Endothelial cell (in vitro differentiated cells): ENCODE measurements at regions not wholly inside any gene's neighbourhood (a gene's known extent, or its start where the extent isn't known, plus 50 kb on each side); places are given as distances from the start of the nearest gene placed in this dataset.

ENCODE experiments used
- DNase-seq: peaks from one replicate; pipeline ENCODE4 v3.0.0; 2021; ENCODE audit warnings: low spot score
- H3K27ac Mint-ChIP-seq: one replicate; pipeline ENCODE4 v1.8.0; 2021; ENCODE audit warnings: mixed read lengths, inconsistent platforms; ENCODE audit not compliant: unreplicated experiment
- H3K27me3 Mint-ChIP-seq: one replicate; pipeline ENCODE4 v1.8.0; 2021; ENCODE audit warnings: mild to moderate bottlenecking, moderate library complexity, mixed read lengths, inconsistent platforms; ENCODE audit not compliant: unreplicated experiment
- H3K36me3 Mint-ChIP-seq: one replicate; pipeline ENCODE4 v1.8.0; 2021; ENCODE audit warnings: mild to moderate bottlenecking, low read depth, mixed read lengths, inconsistent platforms; ENCODE audit not compliant: unreplicated experiment
- H3K4me1 Mint-ChIP-seq: one replicate; pipeline ENCODE4 v1.8.0; 2021; ENCODE audit warnings: mild to moderate bottlenecking, mixed read lengths, inconsistent platforms; ENCODE audit not compliant: unreplicated experiment
- H3K4me3 Mint-ChIP-seq: one replicate; pipeline ENCODE4 v1.8.0; 2021; ENCODE audit warnings: mild to moderate bottlenecking, mixed read lengths, inconsistent platforms; ENCODE audit not compliant: unreplicated experiment
- H3K9me3 Mint-ChIP-seq: one replicate; pipeline ENCODE4 v1.8.0; 2021; ENCODE audit warnings: mixed read lengths, inconsistent platforms; ENCODE audit not compliant: unreplicated experiment
- TF ChIP-seq, protein P1 (sequence below): fragments of 200-600 bp; sonication (generic); IDR thresholded peaks from one replicate; pipeline ENCODE4 v1.5.0; 2021; ENCODE audit warnings: antibody characterized with exemption; ENCODE audit not compliant: unreplicated experiment

DNA sequence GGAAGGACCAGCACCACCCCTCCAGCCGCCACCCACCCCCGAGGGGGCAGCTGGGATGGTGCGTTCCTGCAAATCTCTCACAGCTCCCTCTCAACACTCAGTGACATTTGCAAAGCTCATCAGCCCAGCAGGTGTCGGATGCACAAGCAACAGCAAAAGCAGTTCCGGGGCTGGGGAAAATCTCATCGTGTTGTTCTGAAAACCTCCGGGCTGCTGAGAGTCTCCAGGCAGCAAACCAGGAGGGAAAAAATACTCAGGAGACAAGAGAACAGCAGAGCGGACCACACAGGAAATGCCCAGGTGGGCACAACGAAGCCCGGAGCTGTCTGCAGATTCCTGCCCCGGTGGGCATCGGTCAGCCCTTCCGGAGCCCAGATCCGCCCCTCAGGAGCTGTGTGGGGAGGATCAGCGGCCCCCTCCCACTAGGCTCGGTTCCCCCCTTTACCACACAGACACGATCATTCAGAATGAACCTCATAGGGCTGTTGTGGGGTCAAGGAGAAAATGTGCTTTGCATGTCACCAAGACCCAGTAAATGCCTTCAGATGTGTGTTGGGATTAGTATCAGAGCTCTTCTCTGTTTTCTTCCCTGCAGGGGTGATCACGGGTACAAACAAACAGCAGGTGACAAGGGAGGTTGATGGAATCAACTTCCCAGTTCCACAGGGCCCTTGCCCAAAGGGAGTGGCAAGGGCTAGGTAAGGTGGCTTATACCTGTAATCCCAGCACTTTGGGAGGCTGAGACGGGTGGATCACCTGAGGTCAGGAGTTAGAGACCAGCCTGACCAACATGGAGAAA, 127.0 kb upstream of the TIAM1 start:
- TF ChIP-seq, protein P1, sequence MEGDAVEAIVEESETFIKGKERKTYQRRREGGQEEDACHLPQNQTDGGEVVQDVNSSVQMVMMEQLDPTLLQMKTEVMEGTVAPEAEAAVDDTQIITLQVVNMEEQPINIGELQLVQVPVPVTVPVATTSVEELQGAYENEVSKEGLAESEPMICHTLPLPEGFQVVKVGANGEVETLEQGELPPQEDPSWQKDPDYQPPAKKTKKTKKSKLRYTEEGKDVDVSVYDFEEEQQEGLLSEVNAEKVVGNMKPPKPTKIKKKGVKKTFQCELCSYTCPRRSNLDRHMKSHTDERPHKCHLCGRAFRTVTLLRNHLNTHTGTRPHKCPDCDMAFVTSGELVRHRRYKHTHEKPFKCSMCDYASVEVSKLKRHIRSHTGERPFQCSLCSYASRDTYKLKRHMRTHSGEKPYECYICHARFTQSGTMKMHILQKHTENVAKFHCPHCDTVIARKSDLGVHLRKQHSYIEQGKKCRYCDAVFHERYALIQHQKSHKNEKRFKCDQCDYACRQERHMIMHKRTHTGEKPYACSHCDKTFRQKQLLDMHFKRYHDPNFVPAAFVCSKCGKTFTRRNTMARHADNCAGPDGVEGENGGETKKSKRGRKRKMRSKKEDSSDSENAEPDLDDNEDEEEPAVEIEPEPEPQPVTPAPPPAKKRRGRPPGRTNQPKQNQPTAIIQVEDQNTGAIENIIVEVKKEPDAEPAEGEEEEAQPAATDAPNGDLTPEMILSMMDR, result no peak
- Mint-ChIP-seq H3K4me3 (no peak overlapping the region), H3K27ac (no peak overlapping the region), H3K9me3 (no peaks in the 10 kb centered on the region), H3K27me3 (peaks cover under 1% of the 10 kb centered on the region), H3K36me3 (peaks cover 18% of the 10 kb centered on the region), H3K4me1 (peaks cover 22% of the 10 kb centered on the region)
- DNase-seq, result no peak

DNA sequence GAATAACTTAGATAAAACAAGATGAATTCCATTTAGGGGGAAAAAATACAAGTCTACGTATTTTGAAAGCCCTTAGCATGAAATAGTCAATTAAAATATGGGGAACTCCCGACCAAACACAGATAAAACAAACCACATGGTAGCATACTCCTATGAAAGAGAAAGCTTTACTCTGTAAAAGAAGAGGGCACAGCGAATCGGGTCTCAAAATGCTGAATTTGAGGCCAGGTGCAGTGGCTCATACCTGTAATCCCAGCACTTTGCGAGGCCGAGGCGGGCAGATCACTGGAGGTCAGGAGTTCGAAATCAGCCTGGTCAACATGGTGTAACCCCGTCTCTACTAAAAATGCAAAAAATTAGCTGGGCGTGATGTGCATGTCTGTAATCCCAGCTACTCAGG, 116.9 kb upstream of the TIAM1 start:
- H3K27ac Mint-ChIP-seq, result no peak overlapping the region
- no peak overlapping the region for H3K4me3 Mint-ChIP-seq
- peaks cover 11% of the 10 kb centered on the region for H3K4me1 Mint-ChIP-seq
- H3K27me3 Mint-ChIP-seq, result peaks cover 1% of the 10 kb centered on the region
- TF ChIP-seq, protein P1, result no peak
- H3K9me3 Mint-ChIP-seq, result no peaks in the 10 kb centered on the region
- peaks cover 13% of the 10 kb centered on the region for H3K36me3 Mint-ChIP-seq
- no peak for DNase-seq

DNA sequence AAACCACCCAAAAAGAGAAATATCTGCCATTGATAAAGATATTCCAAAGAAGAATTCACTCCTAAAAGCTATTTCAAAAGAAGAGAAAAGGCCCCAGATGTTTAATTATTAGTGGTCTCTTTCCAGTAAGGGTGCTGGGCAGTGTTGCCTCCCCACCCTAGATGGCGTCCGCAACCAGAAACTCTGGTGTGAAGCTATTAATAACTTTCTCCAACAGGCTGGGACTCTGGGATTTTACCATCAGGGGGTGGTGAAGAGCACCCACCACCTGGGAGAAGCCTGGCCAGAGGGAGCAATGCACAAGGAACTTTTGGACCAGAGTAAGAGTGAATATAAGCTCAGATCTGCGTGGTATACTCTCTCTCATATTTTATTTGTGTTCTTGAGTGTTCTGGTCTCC, 115.4 kb upstream of the TIAM1 start:
- Mint-ChIP-seq H3K9me3 (no peaks in the 10 kb centered on the region), H3K27me3 (no peaks in the 10 kb centered on the region), H3K27ac (no peak overlapping the region), H3K36me3 (peaks cover 10% of the 10 kb centered on the region), H3K4me3 (no peak overlapping the region), H3K4me1 (peaks cover 18% of the 10 kb centered on the region)
- TF ChIP-seq, protein P1, result peak; percentile 26
- DNase-seq, result peak; percentile 26

DNA sequence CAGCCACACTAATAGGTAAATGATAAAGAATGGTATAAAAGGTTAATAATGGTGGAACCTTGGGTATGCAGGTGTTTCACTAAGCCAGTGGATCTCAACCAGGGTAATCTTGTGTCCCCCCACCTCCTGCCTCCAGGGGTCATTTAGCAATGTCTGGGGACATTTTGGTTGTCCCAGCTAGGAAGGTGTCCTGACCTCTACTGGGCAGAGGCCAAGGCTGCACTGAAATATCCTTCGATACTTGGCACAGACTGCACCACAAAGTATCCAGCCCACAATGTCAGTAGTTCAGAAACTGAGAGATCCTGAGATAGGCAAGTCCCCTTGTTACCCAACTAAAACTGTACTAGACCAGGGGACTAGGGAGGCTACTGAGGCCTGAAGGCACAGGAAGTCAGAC, 113.6 kb upstream of the TIAM1 start:
- Mint-ChIP-seq H3K27ac (no peak overlapping the region), H3K4me3 (no peak overlapping the region), H3K4me1 (peaks cover 27% of the 10 kb centered on the region), H3K9me3 (no peaks in the 10 kb centered on the region), H3K36me3 (peaks cover 18% of the 10 kb centered on the region), H3K27me3 (peaks cover 1% of the 10 kb centered on the region)
- TF ChIP-seq, protein P1, result peak; percentile 44
- DNase-seq, result peak; percentile 22

DNA sequence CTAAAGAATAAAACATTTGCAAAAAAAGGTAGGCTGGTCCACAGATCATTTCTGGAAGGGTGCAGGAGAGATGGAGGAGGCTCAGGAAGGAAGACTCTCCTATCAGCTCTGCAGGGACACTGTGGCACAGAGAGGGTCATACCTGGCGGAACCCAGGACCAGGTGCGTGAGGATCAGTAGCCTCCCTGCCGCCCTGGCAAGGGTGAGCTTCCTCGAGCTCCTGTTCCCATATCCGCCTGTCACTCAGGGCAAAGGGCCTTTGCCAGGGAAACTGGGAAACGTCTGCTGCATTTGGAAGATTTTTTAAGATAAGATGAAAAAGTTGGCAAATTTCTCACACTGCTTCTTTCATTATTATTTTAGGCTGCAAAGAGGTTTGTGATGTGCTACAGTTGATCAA, 112.1 kb upstream of the TIAM1 start:
- no peaks in the 10 kb centered on the region for H3K9me3 Mint-ChIP-seq
- peaks cover 33% of the 10 kb centered on the region for H3K4me1 Mint-ChIP-seq
- no peak overlapping the region for H3K27ac Mint-ChIP-seq
- TF ChIP-seq, protein P1, result no peak
- peaks cover 1% of the 10 kb centered on the region for H3K27me3 Mint-ChIP-seq
- H3K4me3 Mint-ChIP-seq, result no peak overlapping the region
- peaks cover 28% of the 10 kb centered on the region for H3K36me3 Mint-ChIP-seq
- no peak for DNase-seq
